Ovary (tissue), 3 donors: ENCODE measurements at regions not wholly inside any gene's neighbourhood (a gene's known extent, or its start where the extent isn't known, plus 50 kb on each side); places are given as distances from the start of the nearest gene placed in this dataset.

ENCODE experiments used
- EP300 ChIP-seq: sonication (generic); formaldehyde crosslinking; IDR thresholded peaks from one replicate; pipeline ENCODE4 v1.6.1; 2017; ENCODE audit warnings: antibody characterized with exemption
- POLR2A ChIP-seq: fragments of 450-650 bp; IDR thresholded peaks from one replicate; pipeline ENCODE4 v1.6.1; 2017; ENCODE audit warnings: antibody characterized with exemption, mild to moderate bottlenecking, moderate library complexity
- TF ChIP-seq, protein P1 (sequence below), 3 donors: fragments of 450-650 bp in 2 of 3; fragments of 200-600 bp in 1 of 3; IDR thresholded peaks; one replicate each; pipeline versions ENCODE4 v1.5.1 to v1.8.0; 2016 to 2022; ENCODE audit warnings: antibody characterized with exemption in 3 of 3, mild to moderate bottlenecking in 1 of 3
- donor health status: DM: no; HTN: no; CAD: no.

DNA sequence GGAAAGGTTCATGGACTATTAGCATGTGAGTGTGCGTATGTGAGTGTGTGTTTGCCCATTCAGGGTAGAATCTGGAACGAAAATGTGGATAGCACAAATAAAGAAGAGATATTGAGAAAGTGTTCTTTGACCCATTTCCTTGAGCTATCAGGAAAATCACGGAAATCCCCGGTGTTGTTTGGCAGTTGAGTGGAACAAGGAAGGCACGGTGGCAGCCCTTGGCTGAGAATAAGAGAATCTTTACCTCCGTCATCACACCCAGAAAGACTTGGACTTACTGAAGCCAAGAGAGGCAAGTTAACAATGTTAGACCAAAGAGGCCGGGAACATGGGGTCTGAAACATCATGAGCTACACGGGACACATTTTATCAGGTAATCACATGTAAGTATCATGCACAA, 588.9 kb upstream of the BTBD3 start:
- TF ChIP-seq, protein P1, sequence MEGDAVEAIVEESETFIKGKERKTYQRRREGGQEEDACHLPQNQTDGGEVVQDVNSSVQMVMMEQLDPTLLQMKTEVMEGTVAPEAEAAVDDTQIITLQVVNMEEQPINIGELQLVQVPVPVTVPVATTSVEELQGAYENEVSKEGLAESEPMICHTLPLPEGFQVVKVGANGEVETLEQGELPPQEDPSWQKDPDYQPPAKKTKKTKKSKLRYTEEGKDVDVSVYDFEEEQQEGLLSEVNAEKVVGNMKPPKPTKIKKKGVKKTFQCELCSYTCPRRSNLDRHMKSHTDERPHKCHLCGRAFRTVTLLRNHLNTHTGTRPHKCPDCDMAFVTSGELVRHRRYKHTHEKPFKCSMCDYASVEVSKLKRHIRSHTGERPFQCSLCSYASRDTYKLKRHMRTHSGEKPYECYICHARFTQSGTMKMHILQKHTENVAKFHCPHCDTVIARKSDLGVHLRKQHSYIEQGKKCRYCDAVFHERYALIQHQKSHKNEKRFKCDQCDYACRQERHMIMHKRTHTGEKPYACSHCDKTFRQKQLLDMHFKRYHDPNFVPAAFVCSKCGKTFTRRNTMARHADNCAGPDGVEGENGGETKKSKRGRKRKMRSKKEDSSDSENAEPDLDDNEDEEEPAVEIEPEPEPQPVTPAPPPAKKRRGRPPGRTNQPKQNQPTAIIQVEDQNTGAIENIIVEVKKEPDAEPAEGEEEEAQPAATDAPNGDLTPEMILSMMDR (IDR thresholded peaks at IDR 0.05), result no peak
- TF ChIP-seq POLR2A (no peak), EP300 (no peak)
